ENCODE measurements at regions not wholly inside any gene's neighbourhood (a gene's known extent, or its start where the extent isn't known, plus 50 kb on each side); places are given as distances from the start of the nearest gene placed in this dataset.

GRCh38 chr14:32006263-32007110 lies 70.6 kb upstream of the ARHGAP5 start:
- ATAC-seq (ENCODE audit: low FRiP score), result no peak

GRCh38 chr14:32007755-32008362 lies 69.2 kb upstream of the ARHGAP5 start:
- DNase-seq (ENCODE audit: low spot score) (no peak), ATAC-seq (ENCODE audit: low FRiP score) (no peak)
- no peak for TF ChIP-seq CTCF (IDR thresholded peaks at IDR 0.05)

More at GRCh38 chr14:32006263-32007110, 70.6 kb upstream of the ARHGAP5 start:
- no peak for DNase-seq (ENCODE audit: low spot score)
- no peak for TF ChIP-seq CTCF (IDR thresholded peaks at IDR 0.05)

GRCh38 chr14:32008602-32009193 lies 68.4 kb upstream of the ARHGAP5 start:
- DNase-seq (ENCODE audit: low spot score) (no peak), ATAC-seq (ENCODE audit: low FRiP score) (no peak)
- no peak for TF ChIP-seq CTCF (IDR thresholded peaks at IDR 0.05)

- ATAC-seq (ENCODE audit: low FRiP score), result no peak
- DNase-seq (ENCODE audit: low spot score), result no peak
- TF ChIP-seq CTCF (IDR thresholded peaks at IDR 0.05), result no peak
Observed at GRCh38 chr14:32009221-32009975, 67.7 kb upstream of the ARHGAP5 start.

GRCh38 chr14:32009976-32010581 lies 67.0 kb upstream of the ARHGAP5 start:
- no peak for DNase-seq (ENCODE audit: low spot score)
- no peak for ATAC-seq (ENCODE audit: low FRiP score)
- no peak for TF ChIP-seq CTCF (IDR thresholded peaks at IDR 0.05)

- DNase-seq (ENCODE audit: low spot score), result no peak
- no peak for ATAC-seq (ENCODE audit: low FRiP score)
Observed at GRCh38 chr14:32010604-32011125, 66.4 kb upstream of the ARHGAP5 start.

More at GRCh38 chr14:32010604-32011125, 66.4 kb upstream of the ARHGAP5 start:
- no peak for TF ChIP-seq CTCF (IDR thresholded peaks at IDR 0.05)

Data from omental fat pad (tissue), 3 donors.